ENCODE measurements at regions not wholly inside any gene's neighbourhood (a gene's known extent, or its start where the extent isn't known, plus 50 kb on each side); places are given as distances from the start of the nearest gene placed in this dataset.

DNA sequence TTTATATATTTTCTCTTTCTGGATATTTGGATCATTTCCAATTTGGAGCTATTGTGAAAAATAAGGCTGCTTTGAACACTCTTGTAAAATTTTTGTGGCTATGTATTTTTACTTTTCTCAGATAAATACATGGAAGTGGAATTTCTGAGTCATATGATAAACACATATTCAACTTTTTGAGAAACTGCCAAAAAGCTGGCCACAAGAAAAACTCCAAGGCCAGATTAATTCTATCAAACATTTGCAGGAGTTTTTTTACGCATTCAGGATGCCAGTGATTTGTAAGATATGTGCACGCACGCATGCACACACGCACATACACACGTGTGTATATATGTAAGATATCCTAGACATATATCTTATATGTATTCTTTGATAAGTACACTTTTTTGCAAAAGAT, 477.5 kb upstream of the SPHKAP start:
- TF ChIP-seq, protein P1, sequence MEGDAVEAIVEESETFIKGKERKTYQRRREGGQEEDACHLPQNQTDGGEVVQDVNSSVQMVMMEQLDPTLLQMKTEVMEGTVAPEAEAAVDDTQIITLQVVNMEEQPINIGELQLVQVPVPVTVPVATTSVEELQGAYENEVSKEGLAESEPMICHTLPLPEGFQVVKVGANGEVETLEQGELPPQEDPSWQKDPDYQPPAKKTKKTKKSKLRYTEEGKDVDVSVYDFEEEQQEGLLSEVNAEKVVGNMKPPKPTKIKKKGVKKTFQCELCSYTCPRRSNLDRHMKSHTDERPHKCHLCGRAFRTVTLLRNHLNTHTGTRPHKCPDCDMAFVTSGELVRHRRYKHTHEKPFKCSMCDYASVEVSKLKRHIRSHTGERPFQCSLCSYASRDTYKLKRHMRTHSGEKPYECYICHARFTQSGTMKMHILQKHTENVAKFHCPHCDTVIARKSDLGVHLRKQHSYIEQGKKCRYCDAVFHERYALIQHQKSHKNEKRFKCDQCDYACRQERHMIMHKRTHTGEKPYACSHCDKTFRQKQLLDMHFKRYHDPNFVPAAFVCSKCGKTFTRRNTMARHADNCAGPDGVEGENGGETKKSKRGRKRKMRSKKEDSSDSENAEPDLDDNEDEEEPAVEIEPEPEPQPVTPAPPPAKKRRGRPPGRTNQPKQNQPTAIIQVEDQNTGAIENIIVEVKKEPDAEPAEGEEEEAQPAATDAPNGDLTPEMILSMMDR (conservative IDR thresholded peaks at IDR 0.05 in 1 of 2, IDR thresholded peaks at IDR 0.05 in 1 of 2; ENCODE audit: low read depth in 1 of 2, low read length in 2 of 2) = no peak
- TF ChIP-seq EZH2 (IDR thresholded peaks at IDR 0.05; ENCODE audit: low read length, missing control alignments) = no peak
